ENCODE measurements at regions not wholly inside any gene's neighbourhood (a gene's known extent, or its start where the extent isn't known, plus 50 kb on each side); places are given as distances from the start of the nearest gene placed in this dataset.

DNA sequence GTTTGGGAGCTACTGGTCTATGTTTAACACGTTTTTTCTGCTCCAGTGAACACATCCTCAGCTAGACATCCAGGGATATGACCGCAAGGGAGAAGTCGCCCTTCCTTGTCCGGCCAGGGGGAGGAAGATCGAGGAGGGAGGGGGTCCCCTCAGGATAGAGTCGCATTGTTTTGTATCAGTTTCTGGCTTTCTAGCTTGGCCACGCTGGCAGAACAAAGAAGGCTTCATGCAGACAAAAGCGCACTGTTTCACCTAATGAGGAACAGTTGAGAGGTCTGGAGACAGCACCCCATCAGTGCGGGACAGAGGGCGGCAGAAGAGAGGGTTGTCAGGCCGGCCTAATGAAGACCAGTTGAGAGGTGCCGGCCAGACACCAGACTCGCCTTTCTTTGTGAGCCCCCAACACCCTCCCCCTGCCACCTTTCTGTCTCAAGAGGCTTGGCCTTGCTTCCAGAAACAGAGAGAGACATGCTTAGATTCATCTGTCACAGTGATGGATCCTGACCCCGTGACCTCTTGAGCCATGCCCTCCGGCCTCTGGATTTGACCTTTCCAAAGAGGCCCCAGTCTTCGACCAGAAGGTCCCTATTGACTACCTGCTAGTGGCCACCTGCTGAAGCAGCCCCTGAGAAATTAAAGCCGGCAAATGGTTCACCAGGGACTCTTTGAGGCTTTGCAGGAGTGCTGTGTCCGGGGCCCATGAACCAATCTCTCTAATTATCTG lies 254.7 kb upstream of the TBX3 start:
- Histone ChIP-seq H3K27ac (no peak overlapping the region), H3K79me2 (ENCODE audit: insufficient read depth) (no peaks in the 10 kb centered on the region), H3K9ac (no peak overlapping the region), H3K27me3 (replicated peaks; ENCODE audit: insufficient read depth) (no peaks in the 10 kb centered on the region), H3K4me1 (ENCODE audit: insufficient read depth) (peaks cover 28% of the 10 kb centered on the region), H3K4me3 (no peak overlapping the region), H3K9me3 (ENCODE audit: low read depth) (no peaks in the 10 kb centered on the region), H2AFZ (no peak overlapping the region), H3K9me2 (ENCODE audit: insufficient read depth) (no peaks in the 10 kb centered on the region), H3F3A (ENCODE audit: insufficient read depth) (peaks cover 23% of the 10 kb centered on the region), H3K4me2 (ENCODE audit: unreplicated experiment) (no peak overlapping the region), H3K36me3 (ENCODE audit: low read depth) (no peaks in the 10 kb centered on the region), H4K20me1 (ENCODE audit: insufficient read depth) (no peaks in the 10 kb centered on the region)
- in situ Hi-C loops (cut with MboI): no loop called here
- 91 to 95% methylated on average over 18 of the region's 18 CpGs for WGBS, 2 experiments (ENCODE audit: low coverage in 1 of 2, low lambda C conversion rate in 2 of 2, missing lambda C conversion rate in 2 of 2)
- TF ChIP-seq EZH2phosphoT487 (IDR thresholded peaks at IDR 0.05; ENCODE audit: insufficient read depth, low read depth): no peak
- TF ChIP-seq EZH2 (IDR thresholded peaks at IDR 0.05; ENCODE audit: insufficient read depth, poor library complexity, severe bottlenecking): no peak
- no peak for DNase-seq

DNA sequence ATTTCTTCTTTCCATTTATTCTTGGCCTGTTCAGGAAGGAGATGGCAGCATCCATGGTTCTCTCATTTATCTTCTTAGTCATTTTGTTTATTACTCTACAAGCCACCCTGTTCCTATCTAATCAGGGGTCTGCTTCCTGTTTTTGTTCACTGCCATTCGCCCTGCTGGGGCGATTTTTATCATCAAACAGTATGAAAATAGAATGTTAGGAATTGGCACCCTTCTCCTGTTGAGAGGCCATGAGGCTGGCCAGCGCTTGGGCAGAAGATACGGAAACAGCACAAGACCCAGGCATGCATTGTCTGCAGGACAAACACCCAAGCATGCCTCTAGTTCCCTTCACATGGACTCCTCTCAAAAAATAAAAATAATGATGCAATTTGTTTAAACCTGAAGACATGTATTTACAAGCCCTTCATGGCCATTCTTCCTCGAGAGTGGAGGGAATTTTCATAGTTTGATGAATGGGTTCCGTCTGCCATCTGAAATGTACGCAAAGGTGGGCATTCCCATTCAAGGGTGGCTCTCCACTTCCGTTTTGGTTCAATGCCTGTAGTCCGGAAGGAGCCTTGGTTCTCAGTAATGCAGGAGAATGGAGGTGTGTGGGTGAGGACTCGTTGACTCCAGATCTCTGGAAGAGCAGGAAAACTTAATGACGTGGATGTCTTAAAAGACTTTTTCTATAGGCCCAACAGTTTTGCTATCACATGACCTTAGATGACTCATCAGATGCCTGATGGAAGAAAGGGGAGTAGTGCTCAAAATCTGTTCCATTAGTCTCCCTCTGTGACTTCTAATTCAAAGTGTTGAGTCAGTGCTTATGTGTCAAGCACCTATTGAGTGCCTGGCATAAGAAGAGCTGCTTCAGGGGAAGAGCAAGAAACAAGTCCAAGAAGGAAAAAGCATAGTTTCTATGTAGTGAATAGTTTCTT lies 252.4 kb upstream of the TBX3 start:
- Histone ChIP-seq H2AFZ (no peak overlapping the region), H3K79me2 (ENCODE audit: insufficient read depth) (no peaks in the 10 kb centered on the region), H3K4me1 (ENCODE audit: insufficient read depth) (peaks cover 32% of the 10 kb centered on the region), H3K4me2 (ENCODE audit: unreplicated experiment) (no peak overlapping the region), H3K36me3 (ENCODE audit: low read depth) (no peaks in the 10 kb centered on the region), H3K9me3 (ENCODE audit: low read depth) (no peaks in the 10 kb centered on the region), H4K20me1 (ENCODE audit: insufficient read depth) (no peaks in the 10 kb centered on the region), H3K4me3 (no peak overlapping the region), H3K27me3 (replicated peaks; ENCODE audit: insufficient read depth) (no peaks in the 10 kb centered on the region), H3K27ac (no peak overlapping the region), H3F3A (ENCODE audit: insufficient read depth) (peaks cover 24% of the 10 kb centered on the region), H3K9me2 (ENCODE audit: insufficient read depth) (no peaks in the 10 kb centered on the region), H3K9ac (no peak overlapping the region)
- peak; percentile 73 for DNase-seq
- WGBS, 2 experiments (ENCODE audit: low coverage in 1 of 2, low lambda C conversion rate in 2 of 2, missing lambda C conversion rate in 2 of 2): 60 to 64% methylated on average over 10 to 11 of the region's 11 CpGs
- in situ Hi-C loops (cut with MboI): no loop called here
- TF ChIP-seq EZH2phosphoT487 (IDR thresholded peaks at IDR 0.05; ENCODE audit: insufficient read depth, low read depth): no peak
- TF ChIP-seq EZH2 (IDR thresholded peaks at IDR 0.05; ENCODE audit: insufficient read depth, poor library complexity, severe bottlenecking): no peak

- H3K79me2 ChIP-seq (ENCODE audit: insufficient read depth): no peaks in the 10 kb centered on the region
- H4K20me1 ChIP-seq (ENCODE audit: insufficient read depth): no peaks in the 10 kb centered on the region
- no peak overlapping the region for H3K9ac ChIP-seq
- H3K4me1 ChIP-seq (ENCODE audit: insufficient read depth): peaks cover 32% of the 10 kb centered on the region
- H2AFZ ChIP-seq: no peak overlapping the region
- no peaks in the 10 kb centered on the region for H3K9me3 ChIP-seq (ENCODE audit: low read depth)
- H3K4me2 ChIP-seq (ENCODE audit: unreplicated experiment): no peak overlapping the region
- DNase-seq: no peak
- H3K9me2 ChIP-seq (ENCODE audit: insufficient read depth): no peaks in the 10 kb centered on the region
- no peak overlapping the region for H3K27ac ChIP-seq
- no peak for TF ChIP-seq EZH2 (IDR thresholded peaks at IDR 0.05; ENCODE audit: insufficient read depth, poor library complexity, severe bottlenecking)
- no peak for TF ChIP-seq EZH2phosphoT487 (IDR thresholded peaks at IDR 0.05; ENCODE audit: insufficient read depth, low read depth)
- peaks cover 24% of the 10 kb centered on the region for H3F3A ChIP-seq (ENCODE audit: insufficient read depth)
- in situ Hi-C loops (cut with MboI): no loop called here
- no peaks in the 10 kb centered on the region for H3K36me3 ChIP-seq (ENCODE audit: low read depth)
- WGBS, 2 experiments (ENCODE audit: low coverage in 1 of 2, low lambda C conversion rate in 2 of 2, missing lambda C conversion rate in 2 of 2): 97 to 98% methylated on average over 2 of the region's 2 CpGs
- H3K27me3 ChIP-seq (replicated peaks; ENCODE audit: insufficient read depth): no peaks in the 10 kb centered on the region
- H3K4me3 ChIP-seq: no peak overlapping the region
Observed at GRCh38 chr12:114935658-114936057, 251.7 kb upstream of the TBX3 start.

- WGBS, 2 experiments (ENCODE audit: low coverage in 1 of 2, low lambda C conversion rate in 2 of 2, missing lambda C conversion rate in 2 of 2): 12 to 15% methylated on average over 6 of the region's 6 CpGs
- DNase-seq: peak; percentile 95
- Histone ChIP-seq H3K9ac (no peak overlapping the region), H3F3A (ENCODE audit: insufficient read depth) (peaks cover 24% of the 10 kb centered on the region), H3K4me2 (ENCODE audit: unreplicated experiment) (peak overlapping the region; percentile 25), H3K4me3 (peak overlapping the region; percentile 6; the same call in 1 of the 2 replicates), H3K9me2 (ENCODE audit: insufficient read depth) (no peaks in the 10 kb centered on the region), H3K27ac (peak overlapping the region; percentile 53), H4K20me1 (ENCODE audit: insufficient read depth) (no peaks in the 10 kb centered on the region), H2AFZ (no peak overlapping the region), H3K27me3 (replicated peaks; ENCODE audit: insufficient read depth) (no peaks in the 10 kb centered on the region), H3K4me1 (ENCODE audit: insufficient read depth) (peaks cover 32% of the 10 kb centered on the region), H3K9me3 (ENCODE audit: low read depth) (no peaks in the 10 kb centered on the region), H3K36me3 (ENCODE audit: low read depth) (no peaks in the 10 kb centered on the region), H3K79me2 (ENCODE audit: insufficient read depth) (no peaks in the 10 kb centered on the region)
- no peak for TF ChIP-seq EZH2phosphoT487 (IDR thresholded peaks at IDR 0.05; ENCODE audit: insufficient read depth, low read depth)
- TF ChIP-seq EZH2 (IDR thresholded peaks at IDR 0.05; ENCODE audit: insufficient read depth, poor library complexity, severe bottlenecking): no peak
- in situ Hi-C loops (cut with MboI): no loop called here
Observed at GRCh38 chr12:114933428-114934160, 249.6 kb upstream of the TBX3 start.

Measured in GM23248 (cell line).